ENCODE measurements at regions not wholly inside any gene's neighbourhood (a gene's known extent, or its start where the extent isn't known, plus 50 kb on each side); places are given as distances from the start of the nearest gene placed in this dataset.

DNA sequence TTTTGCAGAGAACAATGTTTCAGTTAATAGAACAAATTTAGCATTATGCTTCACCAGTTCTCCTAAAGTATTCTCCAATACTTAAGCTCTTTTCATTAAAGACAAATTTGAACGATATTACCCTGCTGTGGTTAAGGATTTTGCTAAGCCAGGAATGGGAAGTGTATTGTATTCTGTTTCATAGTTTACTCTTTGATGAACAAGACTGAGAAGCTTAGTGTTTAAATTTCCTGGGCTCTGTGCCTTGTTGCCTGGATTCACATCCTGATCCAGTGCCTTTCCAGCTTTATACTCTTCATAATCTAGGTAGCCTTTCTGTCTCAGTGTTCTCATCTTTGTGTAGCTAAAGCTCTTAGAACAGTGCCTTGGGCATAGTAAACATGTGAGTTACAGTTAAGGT is 58.6 kb upstream of the GLS start:
- H3K4me1 Mint-ChIP-seq: no peaks in the 10 kb centered on the region
- H3K36me3 Mint-ChIP-seq (ENCODE audit: insufficient read depth): peaks cover 2% of the 10 kb centered on the region
- DNase-seq (ENCODE audit: low spot score in 2 of 2) (no peak), ATAC-seq (replicated peaks; ENCODE audit: extremely low read depth, poor library complexity, severe bottlenecking) (no peak)
- H3K27me3 Mint-ChIP-seq: no peaks in the 10 kb centered on the region
- H3K9me3 Mint-ChIP-seq: no peaks in the 10 kb centered on the region
- no peak overlapping the region for H3K4me3 Mint-ChIP-seq
- no peak overlapping the region for H3K27ac Mint-ChIP-seq (ENCODE audit: low read depth)

DNA sequence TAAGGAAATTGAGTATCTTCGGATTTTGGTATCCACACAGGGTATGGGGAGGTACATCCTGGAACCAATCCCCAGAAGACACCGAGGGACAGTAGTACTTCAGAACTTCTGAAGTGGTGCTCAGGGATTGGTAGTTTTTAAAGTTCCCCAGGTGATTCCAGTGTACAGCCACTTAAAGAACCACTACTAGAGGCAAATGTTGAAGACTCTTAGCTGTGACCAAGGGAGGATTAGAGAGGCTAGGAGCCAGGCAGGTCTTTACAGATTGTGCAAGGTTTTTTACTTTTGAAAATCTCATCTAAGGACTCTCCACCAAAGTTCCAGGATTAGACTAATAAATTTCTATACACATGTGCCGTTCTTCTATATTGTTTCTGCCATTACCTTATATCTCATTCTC is 52.9 kb upstream of the GLS start:
- ATAC-seq (replicated peaks; ENCODE audit: extremely low read depth, poor library complexity, severe bottlenecking) (no peak), DNase-seq (ENCODE audit: low spot score in 2 of 2) (no peak)
- Mint-ChIP-seq H3K27me3 (no peaks in the 10 kb centered on the region), H3K9me3 (no peaks in the 10 kb centered on the region), H3K27ac (ENCODE audit: low read depth) (no peak overlapping the region), H3K4me3 (no peak overlapping the region), H3K4me1 (no peaks in the 10 kb centered on the region), H3K36me3 (ENCODE audit: insufficient read depth) (no peaks in the 10 kb centered on the region)

DNA sequence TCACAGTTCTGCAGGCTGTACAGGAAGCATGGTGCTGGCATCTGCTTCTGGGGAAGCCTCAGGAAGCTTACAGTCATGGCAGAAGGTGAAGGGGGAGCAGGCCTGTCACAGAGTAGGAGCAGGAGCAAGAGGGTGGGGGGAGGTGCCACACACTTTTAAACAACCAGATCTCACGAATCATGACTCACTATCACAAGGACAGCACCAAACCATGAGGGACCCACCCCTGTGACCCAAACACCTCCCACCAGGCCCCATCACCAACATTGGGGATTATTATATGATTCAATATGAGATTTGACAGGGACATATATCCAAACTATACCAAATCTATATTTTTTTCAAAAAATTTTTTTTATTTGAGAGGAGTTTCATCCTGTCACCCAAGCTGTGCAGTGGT is 51.0 kb upstream of the GLS start:
- Mint-ChIP-seq H3K4me1 (no peaks in the 10 kb centered on the region), H3K27ac (ENCODE audit: low read depth) (no peak overlapping the region), H3K27me3 (no peaks in the 10 kb centered on the region), H3K4me3 (no peak overlapping the region), H3K9me3 (no peaks in the 10 kb centered on the region), H3K36me3 (ENCODE audit: insufficient read depth) (peaks cover 1% of the 10 kb centered on the region)
- ATAC-seq (replicated peaks; ENCODE audit: extremely low read depth, poor library complexity, severe bottlenecking) (no peak), DNase-seq (ENCODE audit: low spot score in 2 of 2) (no peak)

Data from central memory CD8-positive, alpha-beta T cell (primary cell).